Bronchial epithelial cell (primary cell): ENCODE measurements at regions not wholly inside any gene's neighbourhood (a gene's known extent, or its start where the extent isn't known, plus 50 kb on each side); places are given as distances from the start of the nearest gene placed in this dataset.

Experiments used
- DNase-seq: peaks from one replicate; pipeline ENCODE4 v3.0.0-alpha.2; 2010; ENCODE audit warnings: low read depth
- FAIRE-seq: peaks from 2 replicates; lab custom pipeline; 2011; peaks lifted over from hg19 to GRCh38; lab: Jason Lieb, UNC
- H3K27me3 ChIP-seq: 2 replicates; pipeline ENCODE4 v1.5.1; 2011; ENCODE audit warnings: low read length; ENCODE audit not compliant: control insufficient read depth, insufficient read depth
- H3K36me3 ChIP-seq: 2 replicates; pipeline ENCODE4 v1.5.1; 2011; ENCODE audit warnings: low read length; ENCODE audit not compliant: control insufficient read depth, insufficient read depth
- H3K4me3 ChIP-seq: 2 replicates; pipeline ENCODE4 v1.5.1; 2011; ENCODE audit warnings: mild to moderate bottlenecking, low read depth, low read length, control low read depth
- CTCF ChIP-seq: IDR thresholded peaks from 2 replicates; pipeline ENCODE4 v1.5.1; 2011; ENCODE audit warnings: mild to moderate bottlenecking, moderate library complexity, low read length, control low read depth, inconsistent platforms; ENCODE audit not compliant: insufficient read depth, severe bottlenecking

GRCh38 chr1:30335389-30335996 is 387.9 kb downstream of the MATN1 start:
- Histone ChIP-seq H3K36me3 (no peaks in the 10 kb centered on the region), H3K4me3 (no peak overlapping the region), H3K27me3 (no peaks in the 10 kb centered on the region)
- TF ChIP-seq CTCF, result no peak
- DNase-seq (no peak), FAIRE-seq (no peak)

GRCh38 chr1:30334767-30335166 is 388.6 kb downstream of the MATN1 start:
- Histone ChIP-seq H3K36me3 (no peaks in the 10 kb centered on the region), H3K27me3 (no peaks in the 10 kb centered on the region), H3K4me3 (no peak overlapping the region)
- DNase-seq (no peak), FAIRE-seq (no peak)
- no peak for TF ChIP-seq CTCF

GRCh38 chr1:30332116-30333094 is 391.0 kb downstream of the MATN1 start:
- H3K4me3 ChIP-seq, result no peak overlapping the region
- DNase-seq (no peak), FAIRE-seq (no peak)
- no peaks in the 10 kb centered on the region for H3K36me3 ChIP-seq
- no peak for TF ChIP-seq CTCF
- H3K27me3 ChIP-seq, result no peaks in the 10 kb centered on the region

GRCh38 chr1:30331415-30332065 is 391.8 kb downstream of the MATN1 start:
- H3K27me3 ChIP-seq, result no peaks in the 10 kb centered on the region
- no peaks in the 10 kb centered on the region for H3K36me3 ChIP-seq
- TF ChIP-seq CTCF, result no peak
- DNase-seq (peak; percentile 21), FAIRE-seq (no peak)
- no peak overlapping the region for H3K4me3 ChIP-seq

- TF ChIP-seq CTCF, result no peak
- Histone ChIP-seq H3K27me3 (no peaks in the 10 kb centered on the region), H3K4me3 (no peak overlapping the region), H3K36me3 (no peaks in the 10 kb centered on the region)
- FAIRE-seq, result peak; percentile 73
- no peak for DNase-seq
Observed at GRCh38 chr1:30330644-30331043, 392.7 kb downstream of the MATN1 start.
